Osteocyte (in vitro differentiated cells): ENCODE measurements at regions not wholly inside any gene's neighbourhood (a gene's known extent, or its start where the extent isn't known, plus 50 kb on each side); places are given as distances from the start of the nearest gene placed in this dataset.

ENCODE experiments used
- DNase-seq: peaks from one replicate; pipeline ENCODE4 v3.0.0; 2021; ENCODE audit warnings: mixed read lengths; ENCODE audit not compliant: unreplicated experiment; ENCODE audit errors: extremely low spot score
- H3K27ac Mint-ChIP-seq: one replicate; pipeline ENCODE4 v1.8.0; 2021; ENCODE audit warnings: mild to moderate bottlenecking, mixed read lengths; ENCODE audit not compliant: unreplicated experiment
- H3K27me3 Mint-ChIP-seq: one replicate; pipeline ENCODE4 v1.8.0; 2021; ENCODE audit warnings: mixed read lengths; ENCODE audit not compliant: unreplicated experiment
- H3K36me3 Mint-ChIP-seq: one replicate; pipeline ENCODE4 v1.8.0; 2021; ENCODE audit warnings: mixed read lengths; ENCODE audit not compliant: unreplicated experiment
- H3K4me1 Mint-ChIP-seq: one replicate; pipeline ENCODE4 v1.8.0; 2021; ENCODE audit warnings: mixed read lengths; ENCODE audit not compliant: unreplicated experiment
- H3K4me3 Mint-ChIP-seq: one replicate; pipeline ENCODE4 v1.8.0; 2021; ENCODE audit warnings: mild to moderate bottlenecking, moderate library complexity, mixed read lengths; ENCODE audit not compliant: unreplicated experiment
- H3K9me3 Mint-ChIP-seq: one replicate; pipeline ENCODE4 v1.8.0; 2021; ENCODE audit warnings: mixed read lengths; ENCODE audit not compliant: unreplicated experiment
- CTCF ChIP-seq: fragments of 200-600 bp; sonication (generic); IDR thresholded peaks from 2 replicates; pipeline ENCODE4 v1.5.0; 2021; ENCODE audit warnings: antibody characterized with exemption, mild to moderate bottlenecking, moderate library complexity

GRCh38 chr18:10274301-10274700 lies 180.1 kb upstream of the APCDD1 start:
- no peak for TF ChIP-seq CTCF
- Mint-ChIP-seq H3K36me3 (no peaks in the 10 kb centered on the region), H3K9me3 (no peaks in the 10 kb centered on the region), H3K27ac (no peak overlapping the region), H3K4me1 (peaks cover 7% of the 10 kb centered on the region), H3K4me3 (no peak overlapping the region), H3K27me3 (peaks cover 31% of the 10 kb centered on the region)
- DNase-seq: no peak

DNA sequence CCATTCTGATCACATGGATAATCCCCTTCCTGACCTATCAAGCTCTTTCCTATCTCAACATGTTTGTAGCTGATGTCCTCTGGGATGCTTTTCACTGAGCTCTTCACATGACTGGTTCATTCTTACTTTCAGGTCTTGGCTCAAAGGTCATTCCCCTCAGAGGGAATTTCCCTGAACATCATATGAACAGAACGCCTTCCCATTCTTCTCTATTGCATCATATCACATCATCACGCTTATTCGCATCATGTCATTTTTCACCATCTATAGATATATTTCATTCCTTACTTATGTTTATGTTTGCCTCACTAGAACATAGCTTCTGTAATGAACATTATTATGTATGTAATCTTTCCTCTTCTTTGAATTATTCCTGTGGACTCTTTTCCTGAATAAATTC lies 178.9 kb upstream of the APCDD1 start:
- H3K9me3 Mint-ChIP-seq: no peaks in the 10 kb centered on the region
- TF ChIP-seq CTCF: no peak
- H3K36me3 Mint-ChIP-seq: no peaks in the 10 kb centered on the region
- DNase-seq: no peak
- no peak overlapping the region for H3K27ac Mint-ChIP-seq
- H3K4me3 Mint-ChIP-seq: no peak overlapping the region
- peaks cover under 1% of the 10 kb centered on the region for H3K4me1 Mint-ChIP-seq
- H3K27me3 Mint-ChIP-seq: peaks cover 36% of the 10 kb centered on the region

GRCh38 chr18:10278265-10278664 lies 176.2 kb upstream of the APCDD1 start:
- H3K9me3 Mint-ChIP-seq: no peaks in the 10 kb centered on the region
- DNase-seq: no peak
- H3K27ac Mint-ChIP-seq: no peak overlapping the region
- H3K36me3 Mint-ChIP-seq: no peaks in the 10 kb centered on the region
- H3K27me3 Mint-ChIP-seq: peaks cover 35% of the 10 kb centered on the region
- no peak for TF ChIP-seq CTCF
- H3K4me1 Mint-ChIP-seq: no peaks in the 10 kb centered on the region
- no peak overlapping the region for H3K4me3 Mint-ChIP-seq

- H3K4me1 Mint-ChIP-seq: no peaks in the 10 kb centered on the region
- no peaks in the 10 kb centered on the region for H3K9me3 Mint-ChIP-seq
- no peak overlapping the region for H3K4me3 Mint-ChIP-seq
- H3K27ac Mint-ChIP-seq: no peak overlapping the region
- H3K27me3 Mint-ChIP-seq: peaks cover 30% of the 10 kb centered on the region
- no peak for TF ChIP-seq CTCF
- no peaks in the 10 kb centered on the region for H3K36me3 Mint-ChIP-seq
- no peak for DNase-seq
These were observed 175.0 kb upstream of the APCDD1 start for GRCh38 chr18:10279471-10279870.

DNA sequence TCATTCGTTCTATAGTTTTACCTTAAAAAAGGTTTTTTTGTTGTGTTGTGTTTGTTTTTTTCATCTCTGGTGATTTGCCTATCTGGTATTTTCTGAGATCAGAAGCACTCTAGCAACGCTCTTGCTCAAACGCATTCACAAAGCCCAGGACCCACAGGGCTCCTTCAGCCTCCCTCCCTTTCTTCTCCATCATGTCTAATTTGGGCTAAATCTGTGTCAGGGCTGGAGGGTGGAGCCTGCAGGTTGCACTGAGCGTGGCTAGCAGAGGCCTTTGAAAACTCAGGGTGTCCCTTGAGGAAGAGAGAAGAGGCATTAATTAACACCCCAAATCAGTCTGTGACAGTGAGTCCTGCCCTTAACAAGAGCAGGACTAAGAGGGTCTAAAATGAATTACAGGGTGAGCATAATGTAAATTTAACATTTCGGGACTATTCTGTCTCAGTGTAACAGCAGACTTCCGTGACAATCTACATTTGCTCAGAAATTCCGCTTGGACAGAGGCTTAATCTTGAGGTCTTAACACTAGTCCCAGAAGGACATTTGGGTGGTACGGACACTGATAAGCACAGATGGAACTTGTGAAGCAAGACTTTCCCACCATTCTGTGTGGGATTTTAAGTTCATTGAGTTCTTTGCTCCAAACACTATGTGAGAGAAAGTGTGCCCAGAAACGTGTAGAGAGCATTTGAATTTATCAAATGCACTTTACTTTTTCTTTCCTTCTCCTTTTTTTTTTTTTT lies 174.4 kb upstream of the APCDD1 start:
- Mint-ChIP-seq H3K9me3 (no peaks in the 10 kb centered on the region), H3K36me3 (no peaks in the 10 kb centered on the region), H3K27ac (no peak overlapping the region)

More for the DNA sequence above, 174.4 kb upstream of the APCDD1 start:
- Mint-ChIP-seq H3K27me3 (peaks cover 34% of the 10 kb centered on the region), H3K4me1 (no peaks in the 10 kb centered on the region), H3K4me3 (no peak overlapping the region)
- no peak for TF ChIP-seq CTCF
- DNase-seq: no peak
